Peyer's patch (tissue), 4 donors: ENCODE measurements at regions not wholly inside any gene's neighbourhood (a gene's known extent, or its start where the extent isn't known, plus 50 kb on each side); places are given as distances from the start of the nearest gene placed in this dataset.

Experiments used
- DNase-seq, 3 donors: peaks; one replicate each; pipeline ENCODE4 v3.0.0-alpha.2; 2017 to 2019
- H3K27ac ChIP-seq, 4 donors: fragments of 200-600 bp; sonication (generic); one replicate each; pipeline ENCODE4 v1.5.1; 2016 to 2019
- H3K27me3 ChIP-seq, 2 donors: fragments of 200-600 bp; sonication (generic); one replicate each; pipeline ENCODE4 v1.5.1; 2019
- H3K36me3 ChIP-seq, 3 donors: fragments of 200-600 bp; sonication (generic); one replicate each; pipeline ENCODE4 v1.5.1; 2016 to 2019
- H3K4me1 ChIP-seq, 4 donors: fragments of 200-600 bp; sonication (generic); one replicate each; pipeline ENCODE4 v1.5.1; 2016 to 2019
- H3K4me3 ChIP-seq, 4 donors: fragments of 200-600 bp; sonication (generic); 1 replicate in 3 of 4; 2 replicates in 1 of 4; pipeline ENCODE4 v1.5.1; 2016 to 2019; ENCODE audit warnings: mild to moderate bottlenecking in 1 of 4
- H3K9me3 ChIP-seq, 4 donors: fragments of 200-600 bp; sonication (generic); one replicate each; pipeline ENCODE4 v1.5.1; 2016 to 2019; ENCODE audit warnings: mild to moderate bottlenecking in 1 of 4
- POLR2A ChIP-seq, 2 donors: fragments of 450-650 bp; IDR thresholded peaks; one replicate each; pipeline ENCODE4 v1.5.1; 2017; ENCODE audit warnings: antibody characterized with exemption in 2 of 2, mild to moderate bottlenecking in 2 of 2, moderate library complexity in 2 of 2
- TF ChIP-seq, protein P1 (sequence below), 6 experiments: fragments of 450-650 bp in 4 of 6; fragments of 200-600 bp in 2 of 6; sonication (generic) in 1 of 6; IDR thresholded peaks; one replicate each; pipeline ENCODE4 v1.5.1; 2017 to 2019; ENCODE audit warnings: antibody characterized with exemption in 6 of 6, mild to moderate bottlenecking in 3 of 6, moderate library complexity in 1 of 6

DNA sequence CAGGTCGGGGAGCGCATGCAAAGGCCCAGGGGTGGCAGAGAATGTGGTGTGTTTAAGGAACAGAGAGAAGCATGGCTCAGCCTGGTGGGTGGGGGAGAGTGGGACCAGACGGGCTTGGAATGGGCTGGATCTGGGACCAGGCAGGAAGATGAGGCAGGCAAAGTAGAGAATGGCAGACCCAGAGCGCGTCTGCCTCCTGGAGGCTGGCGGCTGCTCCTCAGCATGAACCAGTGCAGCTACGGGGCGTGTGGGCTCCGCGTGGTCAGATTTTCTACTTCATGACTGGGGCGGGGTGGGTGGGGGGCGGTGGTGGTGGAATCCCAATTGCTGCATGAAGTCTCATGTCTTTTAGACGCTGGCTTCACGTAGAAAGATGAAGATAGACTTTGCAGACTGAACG, 135.6 kb downstream of the TFAP2C start:
- no peak overlapping the region for H3K4me3 ChIP-seq
- no peaks in the 10 kb centered on the region for H3K27me3 ChIP-seq
- TF ChIP-seq, protein P1, sequence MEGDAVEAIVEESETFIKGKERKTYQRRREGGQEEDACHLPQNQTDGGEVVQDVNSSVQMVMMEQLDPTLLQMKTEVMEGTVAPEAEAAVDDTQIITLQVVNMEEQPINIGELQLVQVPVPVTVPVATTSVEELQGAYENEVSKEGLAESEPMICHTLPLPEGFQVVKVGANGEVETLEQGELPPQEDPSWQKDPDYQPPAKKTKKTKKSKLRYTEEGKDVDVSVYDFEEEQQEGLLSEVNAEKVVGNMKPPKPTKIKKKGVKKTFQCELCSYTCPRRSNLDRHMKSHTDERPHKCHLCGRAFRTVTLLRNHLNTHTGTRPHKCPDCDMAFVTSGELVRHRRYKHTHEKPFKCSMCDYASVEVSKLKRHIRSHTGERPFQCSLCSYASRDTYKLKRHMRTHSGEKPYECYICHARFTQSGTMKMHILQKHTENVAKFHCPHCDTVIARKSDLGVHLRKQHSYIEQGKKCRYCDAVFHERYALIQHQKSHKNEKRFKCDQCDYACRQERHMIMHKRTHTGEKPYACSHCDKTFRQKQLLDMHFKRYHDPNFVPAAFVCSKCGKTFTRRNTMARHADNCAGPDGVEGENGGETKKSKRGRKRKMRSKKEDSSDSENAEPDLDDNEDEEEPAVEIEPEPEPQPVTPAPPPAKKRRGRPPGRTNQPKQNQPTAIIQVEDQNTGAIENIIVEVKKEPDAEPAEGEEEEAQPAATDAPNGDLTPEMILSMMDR (IDR thresholded peaks at IDR 0.05): no peak
- TF ChIP-seq POLR2A (IDR thresholded peaks at IDR 0.05): no peak
- no peaks in the 10 kb centered on the region for H3K36me3 ChIP-seq
- H3K27ac ChIP-seq: no peak overlapping the region
- H3K9me3 ChIP-seq: peaks cover 0 to 4% (median 0%) of the 10 kb centered on the region in 4 donors
- no peaks in the 10 kb centered on the region for H3K4me1 ChIP-seq
- DNase-seq: no peak

DNA sequence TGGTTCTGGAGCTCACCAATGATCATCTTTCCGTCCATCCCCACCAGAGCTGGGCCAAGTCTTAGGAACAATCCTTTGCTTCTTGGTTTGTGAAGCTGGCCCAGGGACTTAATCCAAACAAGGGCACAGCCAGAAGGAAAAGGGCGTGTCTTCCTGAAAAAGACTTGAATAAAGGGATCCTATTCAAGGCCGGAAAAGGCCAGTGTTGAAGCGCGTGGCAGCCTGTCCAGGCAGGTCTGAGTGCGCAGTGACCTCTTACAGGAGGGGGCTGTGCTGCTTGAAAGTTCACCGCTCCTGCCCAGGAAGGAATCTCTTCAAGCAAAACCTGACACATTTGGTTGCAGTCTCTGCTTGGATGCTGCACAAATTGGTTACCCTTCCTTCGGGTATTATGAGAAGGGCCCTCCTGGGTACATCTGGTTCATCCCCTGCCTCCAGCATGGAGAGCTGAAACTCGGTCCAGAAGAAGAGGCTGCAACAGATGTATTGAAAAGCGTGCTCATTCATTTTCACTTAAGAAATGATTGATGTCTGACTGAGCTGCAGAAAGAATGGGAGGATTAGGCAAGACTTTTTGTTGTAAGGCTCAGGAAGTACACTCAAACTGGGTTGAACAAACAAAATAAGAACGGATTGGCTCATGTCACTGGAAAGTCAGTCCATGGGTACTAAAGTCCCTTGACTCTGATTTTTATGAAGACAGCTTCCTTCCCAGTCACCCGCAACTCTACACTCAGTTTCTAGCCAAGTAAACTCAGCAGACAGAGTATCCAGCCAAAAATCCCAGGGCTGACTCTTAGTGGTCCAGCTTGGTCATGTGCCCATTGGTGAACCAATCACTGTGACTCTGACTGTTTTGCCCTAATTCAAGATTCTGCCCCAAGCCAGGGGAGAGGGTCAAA, 136.3 kb downstream of the TFAP2C start:
- TF ChIP-seq POLR2A (IDR thresholded peaks at IDR 0.05): no peak
- TF ChIP-seq, protein P1 (IDR thresholded peaks at IDR 0.05): no peak
- Histone ChIP-seq H3K4me1 (no peaks in the 10 kb centered on the region), H3K27ac (no peak overlapping the region), H3K9me3 (no peaks in the 10 kb centered on the region), H3K27me3 (no peaks in the 10 kb centered on the region), H3K36me3 (no peaks in the 10 kb centered on the region), H3K4me3 (no peak overlapping the region)
- no peak for DNase-seq

DNA sequence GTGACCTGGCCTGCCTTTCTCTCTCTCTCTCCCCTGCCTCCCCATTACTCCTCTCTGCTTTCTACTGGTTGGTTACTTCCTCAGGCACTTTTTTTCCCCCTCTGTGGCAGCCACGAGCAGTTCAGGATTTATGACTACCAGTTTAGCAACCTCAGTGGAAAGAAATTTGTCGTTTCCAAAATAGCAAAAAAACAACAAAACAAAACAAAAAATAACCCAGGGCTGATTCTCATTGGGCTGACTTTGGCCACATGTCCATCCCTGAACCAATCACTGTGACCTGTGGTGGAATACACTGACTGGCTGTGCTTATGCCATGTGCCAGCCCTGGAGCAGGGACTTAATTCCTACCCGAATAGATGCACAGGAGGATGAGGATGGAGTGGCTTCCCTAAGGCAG, 137.4 kb downstream of the TFAP2C start:
- H3K27ac ChIP-seq: no peak overlapping the region
- no peak overlapping the region for H3K4me3 ChIP-seq
- DNase-seq: no peak
- no peaks in the 10 kb centered on the region for H3K9me3 ChIP-seq
- no peaks in the 10 kb centered on the region for H3K27me3 ChIP-seq
- TF ChIP-seq POLR2A (IDR thresholded peaks at IDR 0.05): no peak
- no peaks in the 10 kb centered on the region for H3K36me3 ChIP-seq
- no peaks in the 10 kb centered on the region for H3K4me1 ChIP-seq

DNA sequence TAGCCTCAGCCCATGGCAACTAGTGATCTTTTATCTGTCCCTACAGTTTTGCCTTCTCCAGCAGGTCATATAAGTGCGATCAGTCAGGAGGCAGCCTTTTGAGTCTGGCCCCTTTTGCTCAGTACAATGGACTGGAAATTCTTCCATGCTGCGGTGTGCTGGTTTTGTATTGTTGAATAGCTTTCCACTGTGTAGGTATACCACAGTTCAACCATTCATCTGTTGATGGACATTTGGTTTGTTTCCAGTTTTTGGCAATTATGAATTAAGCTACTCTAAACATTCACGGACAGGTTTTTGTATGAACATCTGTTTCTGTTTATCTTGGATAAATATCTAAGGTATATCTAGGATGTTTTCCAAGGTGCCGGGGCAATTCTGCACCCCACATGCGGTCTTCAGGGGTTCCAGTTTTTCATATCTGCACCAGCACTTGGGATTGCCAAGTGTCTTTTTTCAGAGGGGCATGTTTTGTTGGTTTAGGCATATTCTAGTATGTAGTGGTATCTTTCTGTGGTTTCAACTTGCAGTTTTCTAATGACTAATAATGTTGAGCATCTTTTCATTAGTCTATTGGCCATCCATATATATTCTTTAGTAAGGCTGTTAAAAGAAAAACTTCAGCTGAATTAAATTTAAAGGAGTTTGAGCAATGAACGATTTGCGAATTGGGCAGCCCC, 141.0 kb downstream of the TFAP2C start:
- Histone ChIP-seq H3K9me3 (no peaks in the 10 kb centered on the region), H3K36me3 (no peaks in the 10 kb centered on the region), H3K27me3 (no peaks in the 10 kb centered on the region), H3K4me3 (no peak overlapping the region), H3K4me1 (no peaks in the 10 kb centered on the region), H3K27ac (no peak overlapping the region)
- no peak for TF ChIP-seq POLR2A (IDR thresholded peaks at IDR 0.05)
- TF ChIP-seq, protein P1 (IDR thresholded peaks at IDR 0.05): no peak
- no peak for DNase-seq

DNA sequence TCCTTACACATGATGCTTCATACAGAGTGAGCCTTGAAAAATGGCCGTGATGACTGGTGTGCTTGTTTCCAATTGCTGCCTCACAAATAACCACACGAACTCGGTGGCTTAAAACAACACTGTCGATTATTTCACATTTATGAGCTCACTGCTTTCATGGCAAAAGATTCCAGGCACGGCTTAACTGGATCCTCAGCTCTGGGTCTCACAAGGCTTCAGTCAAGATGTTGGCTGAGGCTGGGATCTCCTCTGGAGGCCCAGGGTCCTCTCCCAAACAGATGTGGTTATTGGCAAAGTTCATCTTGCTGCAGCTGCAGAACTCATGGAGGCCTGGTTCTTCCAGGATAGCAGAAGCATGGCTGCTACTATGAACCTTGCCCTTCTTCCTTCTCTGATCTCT, 144.6 kb downstream of the TFAP2C start:
- Histone ChIP-seq H3K4me3 (no peak overlapping the region), H3K9me3 (no peaks in the 10 kb centered on the region), H3K27ac (no peak overlapping the region), H3K36me3 (no peaks in the 10 kb centered on the region), H3K27me3 (no peaks in the 10 kb centered on the region), H3K4me1 (no peaks in the 10 kb centered on the region)
- TF ChIP-seq, protein P1 (IDR thresholded peaks at IDR 0.05): no peak
- TF ChIP-seq POLR2A (IDR thresholded peaks at IDR 0.05): no peak
- no peak for DNase-seq

DNA sequence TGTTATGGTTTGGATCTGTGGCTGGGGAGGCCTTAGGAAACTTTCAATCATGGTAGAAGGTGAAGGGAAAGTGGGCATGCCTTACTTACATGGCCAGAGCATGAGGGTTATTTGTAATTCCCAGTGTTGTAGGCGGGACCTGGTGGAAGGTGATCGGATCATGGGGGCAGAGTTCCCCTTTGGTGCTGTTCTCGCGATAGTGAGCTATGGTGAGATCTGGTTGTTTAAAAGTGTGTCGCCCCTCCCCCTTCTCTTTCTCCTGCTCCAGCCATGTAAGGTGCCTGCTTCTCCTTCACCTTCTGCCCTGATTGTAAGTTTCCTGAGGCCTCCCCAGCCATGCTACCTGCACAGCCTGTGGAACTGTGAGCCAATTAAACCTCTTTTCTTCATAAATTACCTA, 145.8 kb downstream of the TFAP2C start:
- TF ChIP-seq POLR2A (IDR thresholded peaks at IDR 0.05): no peak
- TF ChIP-seq, protein P1 (IDR thresholded peaks at IDR 0.05): no peak
- no peak overlapping the region for H3K4me3 ChIP-seq

More for the DNA sequence above, 145.8 kb downstream of the TFAP2C start:
- Histone ChIP-seq H3K27ac (no peak overlapping the region), H3K4me1 (no peaks in the 10 kb centered on the region), H3K27me3 (no peaks in the 10 kb centered on the region), H3K36me3 (no peaks in the 10 kb centered on the region), H3K9me3 (no peaks in the 10 kb centered on the region)
- DNase-seq: no peak
